GM18517 (cell line): ENCODE measurements at regions not wholly inside any gene's neighbourhood (a gene's known extent, or its start where the extent isn't known, plus 50 kb on each side); places are given as distances from the start of the nearest gene placed in this dataset.
"Not testable (repeated sequence)": the region's sequence is repeated elsewhere in the genome, so short reads cannot be mapped to it uniquely, and the experiment has no call there.

Experiments used
- ATAC-seq: cut with Tn5 transposase; IDR thresholded peaks from one replicate; pipeline ENCODE4 v1.9.1; 2021; ENCODE audit warnings: mild to moderate bottlenecking, moderate library complexity; ENCODE audit not compliant: unreplicated experiment

- ATAC-seq = no peak
Observed at GRCh38 chr6:77010931-77011542, 452.3 kb downstream of the HTR1B start.

- no peak for ATAC-seq
Observed at GRCh38 chr6:76992553-76992952, 470.7 kb downstream of the HTR1B start.

- ATAC-seq = no peak
Observed at GRCh38 chr6:76984572-76984971, 478.7 kb downstream of the HTR1B start.

- ATAC-seq = no peak
Observed at GRCh38 chr6:76982476-76983199, 480.7 kb downstream of the HTR1B start.

GRCh38 chr6:76972474-76972873 is 490.8 kb downstream of the HTR1B start:
- no peak for ATAC-seq

- not testable (repeated sequence) for ATAC-seq
Observed at GRCh38 chr6:76959177-76959576, 504.1 kb downstream of the HTR1B start.

- ATAC-seq = no peak
Observed at GRCh38 chr6:76942203-76942966, 520.9 kb downstream of the HTR1B start.

GRCh38 chr6:76940191-76940590 is 523.1 kb downstream of the HTR1B start:
- no peak for ATAC-seq

- ATAC-seq = no peak
Observed at GRCh38 chr6:76914737-76915136, 548.6 kb downstream of the HTR1B start.

- ATAC-seq = not testable (repeated sequence)
Observed at GRCh38 chr6:76905541-76905940, 557.8 kb downstream of the HTR1B start.

GRCh38 chr6:76892542-76892941 is 570.7 kb downstream of the HTR1B start:
- no peak for ATAC-seq

- no peak for ATAC-seq
Observed at GRCh38 chr6:76888351-76888750, 574.9 kb downstream of the HTR1B start.

GRCh38 chr6:76886900-76887299 is 576.4 kb downstream of the HTR1B start:
- no peak for ATAC-seq

GRCh38 chr6:76885861-76886301 is 577.4 kb downstream of the HTR1B start:
- ATAC-seq = no peak

GRCh38 chr6:76881414-76881813 is 581.9 kb downstream of the HTR1B start:
- ATAC-seq = no peak

- no peak for ATAC-seq
Observed at GRCh38 chr6:76876922-76877553, 586.3 kb downstream of the HTR1B start.

GRCh38 chr6:76876430-76876829 is 586.9 kb downstream of the HTR1B start:
- not testable (repeated sequence) for ATAC-seq

GRCh38 chr6:76867182-76867581 is 596.1 kb downstream of the HTR1B start:
- ATAC-seq = no peak

GRCh38 chr6:76866091-76866915 is 597.0 kb downstream of the HTR1B start:
- no peak for ATAC-seq

- no peak for ATAC-seq
Observed at GRCh38 chr6:76862936-76863335, 600.4 kb downstream of the HTR1B start.
